GM23338 (cell line): ENCODE measurements at regions not wholly inside any gene's neighbourhood (a gene's known extent, or its start where the extent isn't known, plus 50 kb on each side); places are given as distances from the start of the nearest gene placed in this dataset.

ENCODE experiments used
- ATAC-seq: fragments of 200-7000 bp; cut with Tn5 transposase; 3 replicates; pipeline ENCODE4 v1.9.1; 2020
- DNase-seq: peaks from one replicate; pipeline ENCODE4 v3.0.0-alpha.2; 2015; ENCODE audit warnings: low spot score
- H2AFZ ChIP-seq: fragments of 200-600 bp; sonication (generic); 2 replicates; pipeline ENCODE4 v1.8.0; 2016; ENCODE audit warnings: antibody characterized with exemption, mild to moderate bottlenecking, moderate library complexity
- H3F3A ChIP-seq: fragments of 200-600 bp; sonication (generic); replicated peaks from 2 replicates; pipeline ENCODE4 v1.8.0; 2017; ENCODE audit warnings: antibody characterized with exemption, mixed run types, low read depth
- H3K27ac ChIP-seq: fragments of 200-600 bp; sonication (generic); 2 replicates; pipeline ENCODE4 v1.6.1; 2016; ENCODE audit warnings: low read depth
- H3K27me3 ChIP-seq: fragments of 200-600 bp; sonication (generic); 2 replicates; pipeline ENCODE4 v1.8.0; 2016; ENCODE audit warnings: mild to moderate bottlenecking, mixed run types, moderate library complexity; ENCODE audit not compliant: insufficient read depth
- H3K36me3 ChIP-seq: fragments of 200-600 bp; sonication (generic); 2 replicates; pipeline ENCODE4 v1.8.0; 2016; ENCODE audit warnings: mild to moderate bottlenecking; ENCODE audit not compliant: insufficient read depth
- H3K4me1 ChIP-seq: fragments of 200-600 bp; sonication (generic); 2 replicates; pipeline ENCODE4 v1.8.0; 2016; ENCODE audit warnings: mild to moderate bottlenecking, moderate library complexity; ENCODE audit not compliant: insufficient read depth
- H3K4me2 ChIP-seq: fragments of 200-600 bp; sonication (generic); 2 replicates; pipeline ENCODE4 v1.7.1; 2017; ENCODE audit warnings: mixed run types
- H3K4me3 ChIP-seq: fragments of 200-600 bp; sonication (generic); 2 replicates; pipeline ENCODE4 v1.6.1; 2016; ENCODE audit warnings: mixed run types
- H3K79me2 ChIP-seq: fragments of 200-600 bp; sonication (generic); replicated peaks from 2 replicates; pipeline ENCODE4 v1.8.0; 2017; ENCODE audit warnings: mild to moderate bottlenecking; ENCODE audit not compliant: insufficient read depth
- H3K9me2 ChIP-seq: fragments of 200-600 bp; sonication (generic); 2 replicates; pipeline ENCODE4 v1.8.0; 2017; ENCODE audit not compliant: insufficient read depth
- H4K20me1 ChIP-seq: fragments of 200-600 bp; sonication (generic); replicated peaks from 2 replicates; pipeline ENCODE4 v1.8.0; 2017; ENCODE audit warnings: mild to moderate bottlenecking; ENCODE audit not compliant: insufficient read depth
- H3K27ac Mint-ChIP-seq: 2 replicates; pipeline ENCODE4 v1.8.0; 2020; ENCODE audit warnings: inconsistent platforms, mild to moderate bottlenecking, moderate library complexity, mixed read lengths
- H3K27me3 Mint-ChIP-seq: 3 replicates; pipeline ENCODE4 v1.8.0; 2022; ENCODE audit warnings: low read depth, mild to moderate bottlenecking, moderate library complexity, mixed read lengths, inconsistent platforms; ENCODE audit not compliant: insufficient read depth, poor library complexity
- H3K36me3 Mint-ChIP-seq: 3 replicates; pipeline ENCODE4 v1.8.0; 2021; ENCODE audit warnings: low read depth, mild to moderate bottlenecking, inconsistent platforms, moderate library complexity, mixed read lengths
- H3K4me1 Mint-ChIP-seq: 3 replicates; pipeline ENCODE4 v1.8.0; 2020; ENCODE audit warnings: mild to moderate bottlenecking, inconsistent platforms, mixed read lengths
- H3K4me3 Mint-ChIP-seq: 3 replicates; pipeline ENCODE4 v1.8.0; 2021; ENCODE audit warnings: moderate library complexity, mild to moderate bottlenecking, inconsistent platforms, mixed read lengths
- H3K9me3 Mint-ChIP-seq: 3 replicates; pipeline ENCODE4 v1.8.0; 2020; ENCODE audit warnings: moderate library complexity, mild to moderate bottlenecking, inconsistent platforms, mixed read lengths
- ETS1 ChIP-seq: IDR thresholded peaks from 2 replicates; pipeline ENCODE4 v1.6.1; 2016; ENCODE audit warnings: antibody characterized with exemption
- EZH2phosphoT487 ChIP-seq: fragments of 200-600 bp; sonication (generic); IDR thresholded peaks from one replicate; pipeline ENCODE4 v1.8.1; 2018; ENCODE audit warnings: antibody characterized with exemption; ENCODE audit not compliant: unreplicated experiment
- JUNB ChIP-seq: IDR thresholded peaks from one replicate; pipeline ENCODE4 v1.6.1; 2016; ENCODE audit warnings: antibody characterized with exemption; ENCODE audit not compliant: unreplicated experiment
- POLR2AphosphoS5 ChIP-seq: IDR thresholded peaks from 2 replicates; pipeline ENCODE4 v1.6.1; 2016; ENCODE audit warnings: antibody characterized with exemption, low read depth
- STAT1 ChIP-seq: IDR thresholded peaks from one replicate; pipeline ENCODE4 v1.6.1; 2016; ENCODE audit warnings: antibody characterized with exemption; ENCODE audit not compliant: unreplicated experiment
- ZNF331 ChIP-seq: fragments of 250-450 bp; sonication (Bioruptor Pico); IDR thresholded peaks from 2 replicates; pipeline ENCODE4 v1.5.0; 2020; ENCODE audit warnings: low read depth, mild to moderate bottlenecking, moderate library complexity
- ZNF462 ChIP-seq: fragments of 250-450 bp; sonication (Bioruptor Pico); IDR thresholded peaks from 2 replicates; pipeline ENCODE4 v1.5.0; 2020; ENCODE audit warnings: mild to moderate bottlenecking, moderate library complexity

GRCh38 chr7:110105307-110105706, 985.6 kb upstream of the LRRN3 start:
- TF ChIP-seq ZNF331 (CRISPR knock-in tag) (no peak), STAT1 (no peak), EZH2phosphoT487 (no peak), ZNF462 (no peak)
- H3K4me1 Mint-ChIP-seq = no peaks in the 10 kb centered on the region
- H3K79me2 ChIP-seq = no peaks in the 10 kb centered on the region
- no peak overlapping the region for H3K27ac ChIP-seq
- peaks cover 5% of the 10 kb centered on the region; the same call in 2 of the 3 replicates for H3K9me3 Mint-ChIP-seq
- no peak for DNase-seq
- no peak for ATAC-seq
- no peaks in the 10 kb centered on the region for H3K4me1 ChIP-seq
- no peaks in the 10 kb centered on the region for H3F3A ChIP-seq
- H3K27ac Mint-ChIP-seq = no peak overlapping the region
- H3K4me2 ChIP-seq = no peak overlapping the region
- H3K27me3 ChIP-seq = no peaks in the 10 kb centered on the region
- no peaks in the 10 kb centered on the region for H4K20me1 ChIP-seq
- no peaks in the 10 kb centered on the region for H3K36me3 Mint-ChIP-seq
- no peaks in the 10 kb centered on the region for H3K27me3 Mint-ChIP-seq
- H3K9me2 ChIP-seq = no peaks in the 10 kb centered on the region
- H2AFZ ChIP-seq = no peak overlapping the region
- H3K4me3 Mint-ChIP-seq = no peak overlapping the region
- no peak overlapping the region for H3K4me3 ChIP-seq
- no peaks in the 10 kb centered on the region for H3K36me3 ChIP-seq

- Histone ChIP-seq H3K79me2 (no peaks in the 10 kb centered on the region), H3K4me2 (no peak overlapping the region), H3K27ac (no peak overlapping the region), H4K20me1 (no peaks in the 10 kb centered on the region), H3K27me3 (no peaks in the 10 kb centered on the region), H3K4me3 (no peak overlapping the region), H3K4me1 (no peaks in the 10 kb centered on the region), H3K36me3 (no peaks in the 10 kb centered on the region), H3K9me2 (no peaks in the 10 kb centered on the region), H2AFZ (no peak overlapping the region), H3F3A (no peaks in the 10 kb centered on the region)
- ATAC-seq = no peak
- Mint-ChIP-seq H3K36me3 (no peaks in the 10 kb centered on the region), H3K9me3 (peaks cover under 1% of the 10 kb centered on the region; the same call in 1 of the 3 replicates), H3K27ac (no peak overlapping the region), H3K4me3 (no peak overlapping the region), H3K27me3 (no peaks in the 10 kb centered on the region), H3K4me1 (no peaks in the 10 kb centered on the region)
- DNase-seq = no peak
- no peak for TF ChIP-seq POLR2AphosphoS5
- TF ChIP-seq ETS1 = no peak
- no peak for TF ChIP-seq EZH2phosphoT487
- TF ChIP-seq JUNB = no peak
Measured at GRCh38 chr7:110105840-110106239, 985.1 kb upstream of the LRRN3 start.
